ENCODE measurements at regions not wholly inside any gene's neighbourhood (a gene's known extent, or its start where the extent isn't known, plus 50 kb on each side); places are given as distances from the start of the nearest gene placed in this dataset.

GRCh38 chr4:138833974-138834373 lies 181.6 kb upstream of the NOCT start:
- no peak overlapping the region for H3K27ac Mint-ChIP-seq (ENCODE audit: unreplicated experiment)
- peaks cover 7% of the 10 kb centered on the region for H3K4me1 Mint-ChIP-seq (ENCODE audit: unreplicated experiment)
- H3K9me3 Mint-ChIP-seq (ENCODE audit: unreplicated experiment), result no peaks in the 10 kb centered on the region
- no peak overlapping the region for H3K4me3 Mint-ChIP-seq (ENCODE audit: unreplicated experiment)
- TF ChIP-seq CTCF (IDR thresholded peaks at IDR 0.05), result no peak
- peaks cover 9% of the 10 kb centered on the region for H3K27me3 Mint-ChIP-seq (ENCODE audit: unreplicated experiment)
- no peaks in the 10 kb centered on the region for H3K36me3 Mint-ChIP-seq (ENCODE audit: unreplicated experiment)
- no peak for DNase-seq (ENCODE audit: extremely low spot score, unreplicated experiment)

- no peak for DNase-seq (ENCODE audit: extremely low spot score, unreplicated experiment)
- Mint-ChIP-seq H3K9me3 (ENCODE audit: unreplicated experiment) (no peaks in the 10 kb centered on the region), H3K4me3 (ENCODE audit: unreplicated experiment) (no peak overlapping the region), H3K27me3 (ENCODE audit: unreplicated experiment) (no peaks in the 10 kb centered on the region), H3K36me3 (ENCODE audit: unreplicated experiment) (no peaks in the 10 kb centered on the region), H3K27ac (ENCODE audit: unreplicated experiment) (no peak overlapping the region), H3K4me1 (ENCODE audit: unreplicated experiment) (peaks cover 7% of the 10 kb centered on the region)
- TF ChIP-seq CTCF (IDR thresholded peaks at IDR 0.05), result no peak
Measured at GRCh38 chr4:138832563-138832962, 183.0 kb upstream of the NOCT start.

- Mint-ChIP-seq H3K27me3 (ENCODE audit: unreplicated experiment) (no peaks in the 10 kb centered on the region), H3K9me3 (ENCODE audit: unreplicated experiment) (no peaks in the 10 kb centered on the region), H3K36me3 (ENCODE audit: unreplicated experiment) (no peaks in the 10 kb centered on the region), H3K4me1 (ENCODE audit: unreplicated experiment) (peaks cover 7% of the 10 kb centered on the region), H3K4me3 (ENCODE audit: unreplicated experiment) (no peak overlapping the region), H3K27ac (ENCODE audit: unreplicated experiment) (no peak overlapping the region)
- no peak for TF ChIP-seq CTCF (IDR thresholded peaks at IDR 0.05)
- no peak for DNase-seq (ENCODE audit: extremely low spot score, unreplicated experiment)
Measured at GRCh38 chr4:138831948-138832347, 183.6 kb upstream of the NOCT start.

- no peaks in the 10 kb centered on the region for H3K27me3 Mint-ChIP-seq (ENCODE audit: unreplicated experiment)
- DNase-seq (ENCODE audit: extremely low spot score, unreplicated experiment), result no peak
- H3K9me3 Mint-ChIP-seq (ENCODE audit: unreplicated experiment), result no peaks in the 10 kb centered on the region
- no peaks in the 10 kb centered on the region for H3K36me3 Mint-ChIP-seq (ENCODE audit: unreplicated experiment)
- TF ChIP-seq CTCF (IDR thresholded peaks at IDR 0.05), result no peak
- peaks cover 7% of the 10 kb centered on the region for H3K4me1 Mint-ChIP-seq (ENCODE audit: unreplicated experiment)
- no peak overlapping the region for H3K27ac Mint-ChIP-seq (ENCODE audit: unreplicated experiment)
- no peak overlapping the region for H3K4me3 Mint-ChIP-seq (ENCODE audit: unreplicated experiment)
Measured at GRCh38 chr4:138828926-138829325, 186.7 kb upstream of the NOCT start.

GRCh38 chr4:138826754-138827153 lies 188.8 kb upstream of the NOCT start:
- TF ChIP-seq CTCF (IDR thresholded peaks at IDR 0.05), result no peak
- Mint-ChIP-seq H3K4me1 (ENCODE audit: unreplicated experiment) (no peaks in the 10 kb centered on the region), H3K4me3 (ENCODE audit: unreplicated experiment) (no peak overlapping the region), H3K27ac (ENCODE audit: unreplicated experiment) (no peak overlapping the region), H3K36me3 (ENCODE audit: unreplicated experiment) (no peaks in the 10 kb centered on the region), H3K9me3 (ENCODE audit: unreplicated experiment) (no peaks in the 10 kb centered on the region), H3K27me3 (ENCODE audit: unreplicated experiment) (peaks cover 5% of the 10 kb centered on the region)
- DNase-seq (ENCODE audit: extremely low spot score, unreplicated experiment), result no peak
